GM03348 (cell line): ENCODE measurements at regions not wholly inside any gene's neighbourhood (a gene's known extent, or its start where the extent isn't known, plus 50 kb on each side); places are given as distances from the start of the nearest gene placed in this dataset.
A peak's percentile ranks its signal among the peaks of the same experiment; 100 is the strongest.
"Not testable (repeated sequence)": the region's sequence is repeated elsewhere in the genome, so short reads cannot be mapped to it uniquely, and the experiment has no call there.

ENCODE experiments used
- DNase-seq: peaks from one replicate; pipeline ENCODE4 v3.0.0; 2012; ENCODE audit warnings: low spot score

DNA sequence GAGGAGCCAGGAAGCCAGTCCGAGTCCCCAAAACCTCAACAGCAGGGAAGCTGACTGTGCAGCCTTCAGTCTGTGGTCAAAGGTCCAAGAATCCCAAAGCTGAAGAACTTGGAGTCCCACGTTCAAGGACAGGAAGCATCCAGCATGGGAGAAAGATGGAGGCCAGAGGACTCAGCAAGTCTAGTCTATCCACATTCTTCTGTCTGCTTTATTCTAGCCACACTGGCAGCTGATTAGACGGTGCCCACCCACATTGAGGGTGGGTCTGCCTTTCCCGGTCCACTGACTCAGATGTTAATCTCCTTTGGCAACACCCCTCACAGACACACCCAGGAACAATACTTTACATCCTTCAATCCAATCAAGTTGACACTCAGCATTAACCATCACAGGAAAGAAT is 456.5 kb upstream of the TMEM132C start:
- DNase-seq, result not testable (repeated sequence)

GRCh38 chr12:127811988-127812387 is 455.0 kb upstream of the TMEM132C start:
- DNase-seq, result peak; percentile 45

- DNase-seq, result no peak
These were observed 453.8 kb upstream of the TMEM132C start for GRCh38 chr12:127813147-127813546.

- no peak for DNase-seq
These were observed 447.9 kb upstream of the TMEM132C start for GRCh38 chr12:127819056-127819455.

DNA sequence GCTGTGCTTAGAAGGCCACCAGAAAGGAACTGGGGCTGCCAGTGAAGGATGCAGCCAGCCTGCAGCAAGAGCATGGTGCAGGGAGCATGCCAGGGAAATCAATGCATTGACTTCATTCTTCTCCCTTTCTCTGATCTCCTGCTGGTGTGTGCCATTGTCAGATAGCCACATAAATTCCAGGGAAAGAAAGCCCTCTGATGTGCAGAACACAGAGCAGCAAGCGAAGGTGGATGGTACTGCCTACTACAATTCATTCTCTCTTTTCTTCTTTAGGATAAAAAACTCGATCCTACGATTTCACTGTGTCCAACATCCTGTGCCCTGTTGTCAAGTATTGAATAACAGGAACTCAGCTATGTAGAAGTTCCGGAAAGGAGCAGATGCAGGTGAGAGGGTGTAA is 446.7 kb upstream of the TMEM132C start:
- no peak for DNase-seq

GRCh38 chr12:127820846-127821245 is 446.1 kb upstream of the TMEM132C start:
- no peak for DNase-seq

GRCh38 chr12:127822809-127823411 is 444.1 kb upstream of the TMEM132C start:
- DNase-seq, result no peak

GRCh38 chr12:127823801-127824200 is 443.2 kb upstream of the TMEM132C start:
- no peak for DNase-seq

DNA sequence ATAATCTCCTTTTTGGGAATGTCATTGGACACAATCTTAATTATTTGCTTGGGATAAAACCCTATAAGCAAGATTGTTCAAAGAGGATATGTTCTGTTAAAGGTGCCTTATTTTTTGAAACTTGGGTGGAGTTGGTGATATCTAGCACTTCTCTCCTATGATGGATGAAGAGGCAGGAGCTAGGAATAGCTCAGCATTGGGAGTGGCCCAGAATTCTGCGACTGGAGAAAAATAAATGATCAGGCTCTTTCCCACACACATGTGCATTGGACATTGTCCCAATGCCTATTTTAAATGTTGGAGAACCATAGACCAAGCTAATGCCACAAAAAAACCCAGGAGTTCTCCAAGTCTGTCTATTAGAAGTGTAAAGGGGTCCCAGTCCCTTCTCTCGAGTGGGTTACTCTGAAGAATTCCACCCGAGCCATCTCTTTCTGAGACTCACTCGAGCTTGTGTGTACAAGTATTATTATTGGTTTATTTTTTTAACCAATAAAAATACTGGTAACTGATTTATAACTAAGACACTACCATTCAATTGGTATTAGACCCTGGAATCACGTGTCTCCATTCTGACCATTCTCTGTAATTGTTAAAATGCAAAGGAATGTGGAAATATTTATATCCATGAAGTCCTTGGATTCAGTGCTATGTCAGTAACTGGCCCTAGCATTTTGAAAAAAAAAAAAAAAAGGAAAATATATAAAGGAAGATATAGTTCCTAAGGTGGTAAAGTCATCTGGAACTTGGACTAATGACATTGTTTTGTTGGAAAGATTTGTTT is 437.5 kb upstream of the TMEM132C start:
- no peak for DNase-seq

- no peak for DNase-seq
These were observed 436.9 kb upstream of the TMEM132C start for GRCh38 chr12:127830065-127830460.

- DNase-seq, result no peak
These were observed 436.2 kb upstream of the TMEM132C start for GRCh38 chr12:127830730-127831129.

DNA sequence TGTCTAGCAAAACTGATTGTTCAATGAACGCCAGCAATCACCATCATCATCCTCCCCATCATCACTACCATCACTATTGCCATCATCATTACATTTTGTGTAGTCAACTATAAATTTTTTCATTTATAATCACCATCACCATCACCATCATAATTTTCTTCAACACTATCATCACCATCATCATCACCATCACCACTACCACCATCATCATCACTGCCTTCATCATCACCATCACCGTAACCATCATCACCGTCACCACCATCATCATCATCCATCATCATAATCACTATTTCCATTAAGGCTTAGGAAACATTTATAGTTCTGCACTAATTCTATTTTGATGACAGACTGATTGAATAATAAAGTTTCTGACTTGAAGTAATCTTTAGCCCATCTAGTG is 434.8 kb upstream of the TMEM132C start:
- no peak for DNase-seq

GRCh38 chr12:127836802-127837201 is 430.2 kb upstream of the TMEM132C start:
- DNase-seq, result not testable (repeated sequence)

DNA sequence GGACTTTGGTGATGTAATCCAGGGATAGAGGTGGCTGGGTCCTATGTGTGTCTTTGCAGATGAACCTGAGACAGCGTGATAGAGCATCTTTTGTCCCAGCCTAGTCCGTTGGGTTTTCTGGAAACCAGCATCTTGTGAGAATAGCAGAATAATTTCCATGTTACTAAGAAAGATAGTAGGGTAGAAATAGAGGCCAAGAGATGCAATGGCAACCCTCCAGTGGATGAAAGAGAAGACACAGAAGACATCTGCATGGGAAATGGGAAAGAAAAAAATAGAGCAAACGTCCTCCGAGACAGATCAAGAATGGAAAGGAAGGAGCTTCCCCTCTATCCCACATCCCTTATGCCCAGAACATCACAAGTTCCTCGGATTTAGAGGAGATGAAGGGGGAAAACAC is 409.3 kb upstream of the TMEM132C start:
- DNase-seq, result no peak

DNA sequence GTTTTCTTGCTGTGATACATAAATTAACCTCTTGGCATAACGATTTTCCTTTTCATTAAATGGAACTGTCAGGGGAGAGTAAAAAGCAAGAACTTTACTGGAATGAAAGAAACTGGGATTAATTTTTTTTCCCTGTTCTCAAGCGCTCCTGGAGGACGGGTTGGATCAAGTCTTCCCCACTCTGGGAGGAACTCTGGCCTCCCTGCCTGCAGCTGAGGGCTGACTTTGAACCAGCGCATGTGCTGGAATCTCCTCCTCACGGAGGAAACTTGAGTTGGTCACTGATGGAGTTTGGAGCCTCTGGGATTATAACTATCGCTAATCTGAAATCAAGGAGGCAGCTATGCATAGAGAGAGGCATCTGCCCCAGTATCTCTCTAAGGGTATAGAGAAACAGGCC is 406.4 kb upstream of the TMEM132C start:
- no peak for DNase-seq

- DNase-seq, result no peak
These were observed 405.6 kb upstream of the TMEM132C start for GRCh38 chr12:127861406-127861805.

DNA sequence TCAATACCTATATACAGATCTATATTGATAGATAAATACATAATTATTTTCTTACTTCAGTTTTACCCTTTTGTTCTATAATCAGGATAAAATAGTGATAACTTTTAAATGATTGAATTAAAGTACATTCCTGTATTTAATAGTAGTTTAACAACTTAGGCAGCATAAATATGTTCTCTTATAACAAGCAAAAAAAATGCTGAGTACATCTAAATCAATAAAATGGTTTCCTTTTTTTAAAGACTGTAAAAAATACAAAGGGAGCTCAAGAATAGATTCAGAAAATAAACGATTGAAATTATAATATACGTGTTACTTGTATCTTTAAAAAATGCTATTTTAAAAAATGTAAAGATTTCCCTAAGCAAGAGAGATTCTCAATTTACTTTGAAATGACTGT is 393.7 kb upstream of the TMEM132C start:
- no peak for DNase-seq

GRCh38 chr12:127881371-127882140 is 385.4 kb upstream of the TMEM132C start:
- DNase-seq, result no peak

DNA sequence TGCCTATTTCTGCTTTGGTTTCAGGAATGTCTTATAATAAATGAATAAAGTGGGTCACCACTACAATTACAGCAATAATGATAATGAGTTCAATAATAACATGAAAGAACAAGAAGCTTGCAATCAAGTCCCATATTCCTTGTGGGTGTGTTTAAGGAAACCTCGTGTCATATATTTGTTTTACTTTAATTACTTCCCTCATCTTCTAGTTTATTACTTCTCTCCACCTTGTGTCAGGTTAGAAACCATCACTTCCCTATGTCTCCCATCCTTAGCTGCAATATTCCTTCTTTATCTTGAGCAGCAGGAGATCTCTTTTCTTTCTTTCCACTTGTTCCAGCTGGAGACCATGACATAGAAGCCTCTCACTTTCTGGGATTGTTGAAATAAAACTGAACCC is 384.0 kb upstream of the TMEM132C start:
- no peak for DNase-seq

DNA sequence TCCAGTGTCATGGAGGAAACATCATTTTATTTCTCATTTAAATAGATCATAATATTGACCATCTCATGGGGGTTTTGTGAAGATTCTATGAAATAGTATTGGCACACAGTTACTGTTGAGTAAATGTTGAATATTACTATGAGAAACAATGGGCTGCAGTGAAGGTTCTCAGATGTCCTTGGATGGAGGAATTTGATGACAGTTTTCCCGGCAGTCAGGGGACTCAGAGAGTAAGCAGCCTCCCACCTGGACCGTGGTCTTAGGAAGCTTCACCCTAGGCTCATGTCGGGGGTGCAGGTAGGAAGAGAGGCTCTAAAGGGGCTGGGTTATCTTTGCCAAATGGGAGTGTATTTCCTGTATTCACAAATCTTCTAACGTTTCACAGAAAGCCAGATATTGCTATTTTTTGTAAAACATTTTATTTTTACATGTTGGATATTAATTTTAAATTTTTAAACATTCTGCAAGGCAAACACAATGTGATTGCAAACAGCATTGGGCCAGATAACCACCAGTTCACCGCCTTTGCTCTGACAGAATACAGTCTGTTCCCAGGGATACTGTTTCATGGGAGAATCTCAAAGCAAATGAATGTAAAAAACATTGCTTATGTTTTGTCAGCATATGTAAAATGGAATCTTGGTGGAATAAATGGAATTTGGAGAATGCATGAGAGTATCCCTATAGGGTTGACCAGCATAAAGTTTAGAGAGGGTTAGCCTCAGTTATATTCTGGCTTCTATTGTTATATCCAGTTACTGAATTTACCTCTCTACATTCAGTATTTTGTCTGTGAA is 380.8 kb upstream of the TMEM132C start:
- DNase-seq, result no peak

- no peak for DNase-seq
These were observed 380.1 kb upstream of the TMEM132C start for GRCh38 chr12:127886827-127887226.
